NCI-H526 (cell line): ENCODE measurements at regions not wholly inside any gene's neighbourhood (a gene's known extent, or its start where the extent isn't known, plus 50 kb on each side); places are given as distances from the start of the nearest gene placed in this dataset.

ENCODE experiments used
- DNase-seq, 2 experiments: peaks; one replicate each; lab custom pipeline; 2025; lab: John Stamatoyannopoulos, UW

- DNase-seq = no peak
These were observed 216.2 kb downstream of the ENC1 start for GRCh38 chr5:74424162-74424868.

GRCh38 chr5:74423383-74423782 lies 217.1 kb downstream of the ENC1 start:
- DNase-seq = no peak

- DNase-seq = no peak
These were observed 217.9 kb downstream of the ENC1 start for GRCh38 chr5:74422671-74423070.

GRCh38 chr5:74422030-74422429 lies 218.5 kb downstream of the ENC1 start:
- DNase-seq = no peak

GRCh38 chr5:74421377-74421776 lies 219.2 kb downstream of the ENC1 start:
- no peak for DNase-seq

- no peak for DNase-seq
These were observed 219.6 kb downstream of the ENC1 start for GRCh38 chr5:74420947-74421346.

GRCh38 chr5:74420220-74420619 lies 220.3 kb downstream of the ENC1 start:
- no peak for DNase-seq

- DNase-seq = no peak
These were observed 221.1 kb downstream of the ENC1 start for GRCh38 chr5:74419468-74419867.

- DNase-seq = no peak
These were observed 221.8 kb downstream of the ENC1 start for GRCh38 chr5:74418709-74419108.

- DNase-seq = no peak
These were observed 222.3 kb downstream of the ENC1 start for GRCh38 chr5:74418261-74418660.

- no peak for DNase-seq
These were observed 224.8 kb downstream of the ENC1 start for GRCh38 chr5:74415695-74416102.

- DNase-seq = no peak
These were observed 226.3 kb downstream of the ENC1 start for GRCh38 chr5:74414228-74414627.

- DNase-seq = no peak
These were observed 227.0 kb downstream of the ENC1 start for GRCh38 chr5:74413403-74414048.

- no peak for DNase-seq
These were observed 228.5 kb downstream of the ENC1 start for GRCh38 chr5:74412066-74412465.

- DNase-seq = no peak
These were observed 230.8 kb downstream of the ENC1 start for GRCh38 chr5:74409712-74410111.

- DNase-seq = peak in 1 of 2 experiments; percentile 27
These were observed 231.3 kb downstream of the ENC1 start for GRCh38 chr5:74409166-74409706.

- peak; percentile 39 to 76 for DNase-seq
These were observed 232.1 kb downstream of the ENC1 start for GRCh38 chr5:74408150-74409043.

- no peak for DNase-seq
These were observed 232.8 kb downstream of the ENC1 start for GRCh38 chr5:74407701-74408100.

GRCh38 chr5:74406844-74407243 lies 233.7 kb downstream of the ENC1 start:
- no peak for DNase-seq

- DNase-seq = no peak
These were observed 234.9 kb downstream of the ENC1 start for GRCh38 chr5:74405593-74405992.

GRCh38 chr5:74404574-74405508 lies 235.7 kb downstream of the ENC1 start:
- DNase-seq = no peak
